HCT116 (cell line): ENCODE measurements at regions not wholly inside any gene's neighbourhood (a gene's known extent, or its start where the extent isn't known, plus 50 kb on each side); places are given as distances from the start of the nearest gene placed in this dataset.

Experiments used
- ATAC-seq: fragments of 200-7000 bp; cut with Tn5 transposase; 2 replicates; pipeline ENCODE4 v1.9.1; 2020; ENCODE audit warnings: mild to moderate bottlenecking, moderate library complexity
- BruUV-seq: library from RNA; stranded (reverse); fragments of 400-500 nt; replicated peaks from 2 replicates; lab custom pipeline; 2021; lab: Mats Ljungman, UMichigan
- CTCF ChIA-PET: fragments of 300-600 bp; sonication (Branson Sonifier 250); formaldehyde crosslinking; loops from one replicate; lab custom pipeline; 2021; ENCODE audit warnings: antibody characterized with exemption; lab: Charles Lee
- POLR2A ChIA-PET: fragments of 300-600, 350-600 bp; sonication (Branson Sonifier 250); formaldehyde crosslinking; loops from one replicate; lab custom pipeline; 2021; ENCODE audit warnings: antibody characterized with exemption; lab: Charles Lee
- RAD21 ChIA-PET, 2 experiments: fragments of 300-600 bp; sonication (Branson Sonifier 250); formaldehyde crosslinking; loops; one replicate each; lab custom pipeline; 2023; ENCODE audit warnings: low total read pairs in 2 of 2; ENCODE audit not compliant: uncharacterized antibody in 2 of 2, unreplicated experiment in 2 of 2, low non-redundant PET in 1 of 2; lab: Charles Lee
- DNase-seq: peaks from one replicate; pipeline ENCODE4 v3.0.0-alpha.2; 2010; ENCODE audit warnings: low read depth, low spot score
- H2AFZ ChIP-seq: fragments of 200-600 bp; shearing (Covaris generic), sonication (generic); 2 replicates; pipeline ENCODE4 v1.6.1; 2017; ENCODE audit warnings: low read depth, mixed run types, mixed read lengths, antibody characterized with exemption, low read length; ENCODE audit not compliant: poor library complexity, severe bottlenecking
- H3K27ac ChIP-seq: 2 replicates; pipeline ENCODE4 v1.5.1; 2012; ENCODE audit warnings: low read depth, low read length
- H3K27me3 ChIP-seq: fragments of 200-600 bp; sonication (generic); 2 replicates; pipeline ENCODE4 v1.6.1; 2016; ENCODE audit warnings: mixed run types, low read length, mixed read lengths; ENCODE audit not compliant: insufficient read depth
- H3K36me3 ChIP-seq, 2 experiments: fragments of 200-500 bp in 1 of 2; fragments of 200-600 bp in 1 of 2; sonication (Bioruptor generic) in 1 of 2; sonication (generic) in 1 of 2; 2 replicates each; pipeline versions ENCODE4 v1.5.1 to v1.6.1; 2014 to 2016; ENCODE audit warnings: low read length in 2 of 2, inconsistent platforms in 1 of 2, mixed read lengths in 1 of 2, mixed run types in 1 of 2; ENCODE audit not compliant: insufficient read depth in 2 of 2, control insufficient read depth in 1 of 2
- H3K4me1 ChIP-seq, 2 experiments: fragments of 200-600 bp in 1 of 2; sonication (generic) in 1 of 2; 2 replicates each; pipeline versions ENCODE4 v1.5.1 to v1.6.1; 2012 to 2017; ENCODE audit warnings: low read length in 2 of 2, inconsistent platforms in 1 of 2, mild to moderate bottlenecking in 1 of 2, mixed read lengths in 1 of 2, mixed run types in 1 of 2, moderate library complexity in 1 of 2; ENCODE audit not compliant: insufficient read depth in 2 of 2, control insufficient read depth in 1 of 2
- H3K4me2 ChIP-seq: fragments of 200-600 bp; sonication (generic); 2 replicates; pipeline ENCODE4 v1.6.1; 2017; ENCODE audit warnings: mixed run types, low read length, mixed read lengths
- H3K4me3 ChIP-seq, 2 experiments: fragments of 200-600 bp in 1 of 2; sonication (generic) in 1 of 2; replicated peaks in 1 of 2; 2 replicates each; pipeline ENCODE4 v1.5.1; 2011 to 2016; ENCODE audit warnings: low read length in 2 of 2, control low read depth in 1 of 2, low read depth in 1 of 2, mild to moderate bottlenecking in 1 of 2, mixed read lengths in 1 of 2, mixed run types in 1 of 2
- H3K79me2 ChIP-seq: fragments of 200-600 bp; sonication (generic); 2 replicates; pipeline ENCODE4 v1.6.1; 2017; ENCODE audit warnings: mild to moderate bottlenecking, mixed run types, low read length, moderate library complexity, mixed read lengths; ENCODE audit not compliant: insufficient read depth
- H3K9ac ChIP-seq: fragments of 200-600 bp; sonication (generic); 2 replicates; pipeline ENCODE4 v1.6.1; 2016; ENCODE audit warnings: low read length, mixed read lengths
- H3K9me2 ChIP-seq: fragments of 200-600 bp; sonication (generic), shearing (Covaris generic); 2 replicates; pipeline ENCODE4 v1.6.1; 2017; ENCODE audit warnings: mixed run types, mild to moderate bottlenecking, moderate library complexity; ENCODE audit not compliant: insufficient read depth
- H3K9me3 ChIP-seq, 2 experiments: fragments of 200-500 bp in 1 of 2; fragments of 200-600 bp in 1 of 2; sonication (Bioruptor generic) in 1 of 2; sonication (generic) in 1 of 2; 2 replicates each; pipeline ENCODE4 v1.6.1; 2014 to 2017; ENCODE audit warnings: low read length in 2 of 2, mixed read lengths in 2 of 2, inconsistent platforms in 1 of 2, low read depth in 1 of 2, mild to moderate bottlenecking in 1 of 2, mixed run types in 1 of 2, moderate library complexity in 1 of 2; ENCODE audit not compliant: control insufficient read depth in 1 of 2, insufficient read depth in 1 of 2
- H4K20me1 ChIP-seq: fragments of 200-600 bp; sonication (generic), shearing (Covaris generic); 2 replicates; pipeline ENCODE4 v1.6.1; 2017; ENCODE audit warnings: mixed run types, mild to moderate bottlenecking, moderate library complexity; ENCODE audit not compliant: insufficient read depth
- ATF3 ChIP-seq: IDR thresholded peaks from 2 replicates; pipeline ENCODE4 v1.6.1; 2012
- CBX3 ChIP-seq: IDR thresholded peaks from 2 replicates; pipeline ENCODE4 v1.6.1; 2012; ENCODE audit warnings: low read depth
- CEBPB ChIP-seq: IDR thresholded peaks from 2 replicates; pipeline ENCODE4 v1.6.1; 2012; ENCODE audit warnings: low read depth
- EGR1 ChIP-seq: IDR thresholded peaks from 2 replicates; pipeline ENCODE4 v1.6.1; 2012; ENCODE audit warnings: low read depth
- ELF1 ChIP-seq: IDR thresholded peaks from 2 replicates; pipeline ENCODE4 v1.6.1; 2012; ENCODE audit warnings: low read depth, borderline replicate concordance
- EZH2 ChIP-seq: fragments of 200-600 bp; sonication (generic); IDR thresholded peaks from 2 replicates; pipeline ENCODE4 v1.6.1; 2017; ENCODE audit warnings: antibody characterized with exemption, mixed run types
- EZH2phosphoT487 ChIP-seq: fragments of 200-600 bp; IDR thresholded peaks from 2 replicates; pipeline ENCODE4 v1.6.1; 2018; ENCODE audit warnings: antibody characterized with exemption, borderline replicate concordance
- MAX ChIP-seq: IDR thresholded peaks from 2 replicates; pipeline ENCODE4 v1.6.1; 2012
- RAD21 ChIP-seq: IDR thresholded peaks from 2 replicates; pipeline ENCODE4 v1.6.1; 2012; ENCODE audit warnings: low read depth, mild to moderate bottlenecking
- REST ChIP-seq: IDR thresholded peaks from 2 replicates; pipeline ENCODE4 v1.6.1; 2012; ENCODE audit warnings: low read depth
- SIN3A ChIP-seq: IDR thresholded peaks from 2 replicates; pipeline ENCODE4 v1.6.1; 2012; ENCODE audit warnings: low read depth
- SP1 ChIP-seq: IDR thresholded peaks from 2 replicates; pipeline ENCODE4 v1.6.1; 2012; ENCODE audit warnings: low read depth
- SRF ChIP-seq: IDR thresholded peaks from 2 replicates; pipeline ENCODE4 v1.6.1; 2012; ENCODE audit warnings: low read depth
- YY1 ChIP-seq: IDR thresholded peaks from 2 replicates; pipeline ENCODE4 v1.6.1; 2011; ENCODE audit warnings: low read length, low read depth, moderate library complexity, mild to moderate bottlenecking; ENCODE audit not compliant: insufficient replicate concordance; ENCODE audit errors: extremely low read depth
- ZBTB33 ChIP-seq: IDR thresholded peaks from 2 replicates; pipeline ENCODE4 v1.6.1; 2011; ENCODE audit warnings: mild to moderate bottlenecking, low read length, moderate library complexity; ENCODE audit not compliant: insufficient replicate concordance; ENCODE audit errors: extremely low read depth
- ZNF274 ChIP-seq: fragments of 200-500 bp; sonication (Bioruptor generic); IDR thresholded peaks from 2 replicates; pipeline ENCODE4 v1.6.1; 2014; ENCODE audit warnings: mild to moderate bottlenecking, low read depth, low read length, inconsistent platforms
- intact Hi-C: fragments of 100-400 bp; cut with micrococcal nuclease; formaldehyde crosslinking; loops from 2 replicates; pipeline ENCODE4 v1.10.0; 2022

GRCh38 chr6:102582569-102582968 is 1189.1 kb downstream of the GRIK2 start:
- Histone ChIP-seq H3K79me2 (no peaks in the 10 kb centered on the region), H3K4me3 (no peak overlapping the region), H2AFZ (no peak overlapping the region), H3K9me3 (peaks cover 4 to 5% of the 10 kb centered on the region in 2 experiments; a peak in 2 of 4 replicates), H4K20me1 (no peaks in the 10 kb centered on the region), H3K27ac (no peak overlapping the region), H3K36me3 (no peaks in the 10 kb centered on the region), H3K9ac (no peak overlapping the region), H3K4me1 (no peaks in the 10 kb centered on the region), H3K9me2 (no peaks in the 10 kb centered on the region), H3K4me2 (no peak overlapping the region), H3K27me3 (no peaks in the 10 kb centered on the region)
- TF ChIP-seq ELF1, result no peak
- no peak for TF ChIP-seq EZH2phosphoT487
- no peak for TF ChIP-seq ZBTB33
- TF ChIP-seq RAD21, result no peak
- no peak for TF ChIP-seq REST
- TF ChIP-seq SRF, result no peak
- no peak for TF ChIP-seq SIN3A
- no peak for TF ChIP-seq EZH2
- TF ChIP-seq ZNF274, result no peak
- no peak for TF ChIP-seq YY1
- TF ChIP-seq EGR1, result no peak
- TF ChIP-seq CBX3, result no peak
- TF ChIP-seq ATF3, result no peak
- no peak for TF ChIP-seq SP1
- TF ChIP-seq CEBPB, result no peak
- no peak for TF ChIP-seq MAX
- ChIA-PET POLR2A (no interaction called here), RAD21 (no interaction called here), CTCF (no interaction called here)
- ATAC-seq (no peak), DNase-seq (no peak)
- BruUV-seq, result no TSS peak
- intact Hi-C loops, result no loop called here
